ENCODE measurements at regions not wholly inside any gene's neighbourhood (a gene's known extent, or its start where the extent isn't known, plus 50 kb on each side); places are given as distances from the start of the nearest gene placed in this dataset.
"Not testable (repeated sequence)": the region's sequence is repeated elsewhere in the genome, so short reads cannot be mapped to it uniquely, and the experiment has no call there.

GRCh38 chr16:26840691-26841090 is 226.0 kb upstream of the C16orf82 start:
- Histone ChIP-seq H3K36me3 (ENCODE audit: insufficient read depth, low read length) (no peaks in the 10 kb centered on the region), H4K20me1 (ENCODE audit: insufficient read depth, low read depth, low read length) (no peaks in the 10 kb centered on the region), H3K9me2 (replicated peaks; ENCODE audit: insufficient read depth, low read length) (no peaks in the 10 kb centered on the region), H3K27me3 (ENCODE audit: low read length) (no peaks in the 10 kb centered on the region), H3K4me1 (ENCODE audit: low read length) (no peaks in the 10 kb centered on the region), H3K27ac (ENCODE audit: low read length) (no peak overlapping the region), H2AFZ (ENCODE audit: low read length) (no peak overlapping the region), H3K9ac (ENCODE audit: low read length) (no peak overlapping the region), H3K4me3 (ENCODE audit: low read length) (no peak overlapping the region), H3K4me2 (ENCODE audit: low read depth, low read length, poor library complexity, severe bottlenecking) (no peak overlapping the region), H3K9me3 (ENCODE audit: low read length) (no peaks in the 10 kb centered on the region), H3K79me2 (ENCODE audit: low read length) (no peaks in the 10 kb centered on the region)
- DNase-seq, result no peak

GRCh38 chr16:26856271-26856670 is 210.5 kb upstream of the C16orf82 start:
- Histone ChIP-seq H3K9ac (ENCODE audit: low read length) (no peak overlapping the region), H3K9me2 (replicated peaks; ENCODE audit: insufficient read depth, low read length) (no peaks in the 10 kb centered on the region), H3K79me2 (ENCODE audit: low read length) (no peaks in the 10 kb centered on the region), H3K27me3 (ENCODE audit: low read length) (no peaks in the 10 kb centered on the region), H3K36me3 (ENCODE audit: insufficient read depth, low read length) (no peaks in the 10 kb centered on the region), H3K4me3 (ENCODE audit: low read length) (no peak overlapping the region), H3K9me3 (ENCODE audit: low read length) (no peaks in the 10 kb centered on the region; the same call in 1 of the 2 replicates), H3K27ac (ENCODE audit: low read length) (no peak overlapping the region), H3K4me1 (ENCODE audit: low read length) (no peaks in the 10 kb centered on the region), H3K4me2 (ENCODE audit: low read depth, low read length, poor library complexity, severe bottlenecking) (no peak overlapping the region), H4K20me1 (ENCODE audit: insufficient read depth, low read depth, low read length) (no peaks in the 10 kb centered on the region), H2AFZ (ENCODE audit: low read length) (no peak overlapping the region)
- DNase-seq, result no peak

DNA sequence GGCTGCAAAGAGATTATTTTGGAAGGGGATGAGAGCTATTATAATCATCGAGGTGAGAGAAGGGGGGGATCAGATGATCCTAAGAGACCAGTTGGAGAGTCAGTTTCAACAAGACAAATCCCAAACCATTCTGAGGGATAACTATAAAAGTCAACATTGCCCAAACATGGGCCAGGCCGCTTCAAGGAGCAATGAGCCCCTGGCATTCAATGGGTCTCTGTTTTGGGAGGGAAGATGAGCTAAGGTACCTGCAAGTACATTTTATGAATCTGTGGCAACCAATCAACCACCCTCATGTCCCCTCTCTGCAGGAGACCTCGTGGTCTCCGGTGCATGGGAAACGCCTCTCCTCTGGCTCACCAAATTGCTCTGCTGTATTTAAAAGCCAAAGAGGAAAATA is 209.9 kb upstream of the C16orf82 start:
- H3K4me1 ChIP-seq (ENCODE audit: low read length), result no peaks in the 10 kb centered on the region
- H3K27ac ChIP-seq (ENCODE audit: low read length), result no peak overlapping the region

GRCh38 chr16:26857371-26857770 is 209.4 kb upstream of the C16orf82 start:
- no peaks in the 10 kb centered on the region for H3K4me1 ChIP-seq (ENCODE audit: low read length)
- H2AFZ ChIP-seq (ENCODE audit: low read length), result no peak overlapping the region
- DNase-seq, result no peak
- no peaks in the 10 kb centered on the region for H3K79me2 ChIP-seq (ENCODE audit: low read length)
- H3K9me3 ChIP-seq (ENCODE audit: low read length), result no peaks in the 10 kb centered on the region; the same call in 1 of the 2 replicates
- no peak overlapping the region for H3K4me3 ChIP-seq (ENCODE audit: low read length)
- no peaks in the 10 kb centered on the region for H4K20me1 ChIP-seq (ENCODE audit: insufficient read depth, low read depth, low read length)
- no peak overlapping the region for H3K9ac ChIP-seq (ENCODE audit: low read length)
- no peaks in the 10 kb centered on the region for H3K27me3 ChIP-seq (ENCODE audit: low read length)
- no peaks in the 10 kb centered on the region for H3K36me3 ChIP-seq (ENCODE audit: insufficient read depth, low read length)
- H3K4me2 ChIP-seq (ENCODE audit: low read depth, low read length, poor library complexity, severe bottlenecking), result no peak overlapping the region
- H3K9me2 ChIP-seq (replicated peaks; ENCODE audit: insufficient read depth, low read length), result no peaks in the 10 kb centered on the region
- no peak overlapping the region for H3K27ac ChIP-seq (ENCODE audit: low read length)

More for the DNA sequence above, 209.9 kb upstream of the C16orf82 start:
- H3K9me3 ChIP-seq (ENCODE audit: low read length), result no peaks in the 10 kb centered on the region; the same call in 1 of the 2 replicates
- H4K20me1 ChIP-seq (ENCODE audit: insufficient read depth, low read depth, low read length), result no peaks in the 10 kb centered on the region
- H3K4me2 ChIP-seq (ENCODE audit: low read depth, low read length, poor library complexity, severe bottlenecking), result no peak overlapping the region
- H3K4me3 ChIP-seq (ENCODE audit: low read length), result no peak overlapping the region
- no peaks in the 10 kb centered on the region for H3K9me2 ChIP-seq (replicated peaks; ENCODE audit: insufficient read depth, low read length)
- no peaks in the 10 kb centered on the region for H3K36me3 ChIP-seq (ENCODE audit: insufficient read depth, low read length)
- no peak for DNase-seq
- H2AFZ ChIP-seq (ENCODE audit: low read length), result no peak overlapping the region
- H3K9ac ChIP-seq (ENCODE audit: low read length), result no peak overlapping the region
- H3K27me3 ChIP-seq (ENCODE audit: low read length), result no peaks in the 10 kb centered on the region
- H3K79me2 ChIP-seq (ENCODE audit: low read length), result no peaks in the 10 kb centered on the region

DNA sequence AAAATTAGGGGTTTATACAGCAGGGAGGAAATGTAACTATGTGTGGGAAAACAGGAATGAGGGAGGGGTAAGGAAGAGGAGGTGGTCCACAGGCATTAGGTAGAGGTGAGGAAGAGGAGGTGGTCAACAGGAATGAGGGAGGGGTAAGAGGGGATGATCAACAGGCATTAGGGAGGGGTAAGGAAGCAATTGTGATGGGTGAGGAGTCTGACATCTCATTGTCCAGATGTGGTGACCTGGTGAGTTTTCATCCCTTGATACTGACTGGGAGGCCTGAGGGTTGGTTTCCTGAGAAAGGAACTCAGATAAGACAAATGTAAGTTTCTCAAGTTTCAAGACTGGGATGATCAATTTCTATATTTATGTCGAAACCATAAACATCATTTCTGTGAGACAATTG is 206.2 kb upstream of the C16orf82 start:
- no peak overlapping the region for H3K27ac ChIP-seq (ENCODE audit: low read length)
- H3K4me1 ChIP-seq (ENCODE audit: low read length), result no peaks in the 10 kb centered on the region
- no peak overlapping the region for H3K4me2 ChIP-seq (ENCODE audit: low read depth, low read length, poor library complexity, severe bottlenecking)
- no peak overlapping the region for H2AFZ ChIP-seq (ENCODE audit: low read length)
- H4K20me1 ChIP-seq (ENCODE audit: insufficient read depth, low read depth, low read length), result no peaks in the 10 kb centered on the region
- no peaks in the 10 kb centered on the region; the same call in 1 of the 2 replicates for H3K9me3 ChIP-seq (ENCODE audit: low read length)
- no peaks in the 10 kb centered on the region for H3K9me2 ChIP-seq (replicated peaks; ENCODE audit: insufficient read depth, low read length)
- H3K36me3 ChIP-seq (ENCODE audit: insufficient read depth, low read length), result no peaks in the 10 kb centered on the region
- H3K4me3 ChIP-seq (ENCODE audit: low read length), result no peak overlapping the region
- H3K9ac ChIP-seq (ENCODE audit: low read length), result no peak overlapping the region
- H3K27me3 ChIP-seq (ENCODE audit: low read length), result no peaks in the 10 kb centered on the region
- no peak for DNase-seq
- H3K79me2 ChIP-seq (ENCODE audit: low read length), result no peaks in the 10 kb centered on the region

DNA sequence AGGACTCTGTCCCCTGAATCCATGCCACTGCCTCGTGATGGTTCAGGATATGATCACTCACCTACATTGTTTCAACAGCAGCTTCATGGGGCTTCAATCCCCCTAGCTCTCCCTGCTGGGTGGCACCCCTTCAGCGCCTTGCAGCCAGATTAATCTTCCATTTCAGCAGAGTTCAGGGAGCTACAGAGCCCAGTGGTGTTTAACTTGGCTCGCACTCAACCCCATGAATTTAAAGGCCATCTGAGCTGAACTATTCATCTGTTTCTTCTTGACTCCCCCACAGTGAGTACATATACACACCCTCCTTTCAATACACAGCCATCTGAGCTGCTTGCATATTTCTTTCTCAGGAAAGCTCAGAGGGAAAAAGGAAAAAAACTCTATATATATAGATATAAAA is 202.8 kb upstream of the C16orf82 start:
- Histone ChIP-seq H3K9me2 (replicated peaks; ENCODE audit: insufficient read depth, low read length) (no peaks in the 10 kb centered on the region), H3K4me2 (ENCODE audit: low read depth, low read length, poor library complexity, severe bottlenecking) (no peak overlapping the region), H4K20me1 (ENCODE audit: insufficient read depth, low read depth, low read length) (no peaks in the 10 kb centered on the region), H3K79me2 (ENCODE audit: low read length) (no peaks in the 10 kb centered on the region), H3K4me3 (ENCODE audit: low read length) (no peak overlapping the region), H3K27me3 (ENCODE audit: low read length) (no peaks in the 10 kb centered on the region), H3K36me3 (ENCODE audit: insufficient read depth, low read length) (no peaks in the 10 kb centered on the region), H3K4me1 (ENCODE audit: low read length) (no peaks in the 10 kb centered on the region), H3K9me3 (ENCODE audit: low read length) (no peaks in the 10 kb centered on the region; the same call in 1 of the 2 replicates), H3K9ac (ENCODE audit: low read length) (no peak overlapping the region), H3K27ac (ENCODE audit: low read length) (no peak overlapping the region), H2AFZ (ENCODE audit: low read length) (no peak overlapping the region)
- DNase-seq, result no peak

DNA sequence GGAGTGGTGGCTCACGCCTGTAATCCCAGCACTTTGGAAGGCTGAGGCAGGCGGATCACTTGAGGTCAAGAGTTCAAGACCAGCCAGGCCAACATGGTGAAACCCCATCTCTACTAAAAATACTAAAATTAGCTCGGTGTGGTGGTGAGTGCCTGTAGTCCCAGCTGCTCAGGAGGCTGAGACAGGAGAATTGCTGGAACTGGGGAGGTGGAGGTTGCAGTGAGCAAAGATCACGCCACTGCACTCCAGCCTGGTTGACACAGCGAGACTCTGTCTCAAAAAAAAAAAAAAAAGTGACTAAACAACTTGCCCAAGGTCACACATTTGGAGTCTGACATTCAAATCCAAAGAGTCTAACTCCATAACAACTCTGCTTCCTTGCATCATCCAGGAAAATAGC is 192.4 kb upstream of the C16orf82 start:
- H4K20me1 ChIP-seq (ENCODE audit: insufficient read depth, low read depth, low read length); H3K4me3 ChIP-seq (ENCODE audit: low read length); H3K27ac ChIP-seq (ENCODE audit: low read length); H3K4me1 ChIP-seq (ENCODE audit: low read length); H3K27me3 ChIP-seq (ENCODE audit: low read length); H3K79me2 ChIP-seq (ENCODE audit: low read length); H2AFZ ChIP-seq (ENCODE audit: low read length); H3K4me2 ChIP-seq (ENCODE audit: low read depth, low read length, poor library complexity, severe bottlenecking); H3K36me3 ChIP-seq (ENCODE audit: insufficient read depth, low read length); H3K9me3 ChIP-seq (ENCODE audit: low read length); H3K9ac ChIP-seq (ENCODE audit: low read length); H3K9me2 ChIP-seq (replicated peaks; ENCODE audit: insufficient read depth, low read length); DNase-seq: not testable (repeated sequence)

GRCh38 chr16:26877421-26877820 is 189.3 kb upstream of the C16orf82 start:
- Histone ChIP-seq H3K4me1 (ENCODE audit: low read length) (no peaks in the 10 kb centered on the region), H3K9me3 (ENCODE audit: low read length) (no peaks in the 10 kb centered on the region), H3K27me3 (ENCODE audit: low read length) (no peaks in the 10 kb centered on the region), H3K36me3 (ENCODE audit: insufficient read depth, low read length) (no peaks in the 10 kb centered on the region), H3K4me2 (ENCODE audit: low read depth, low read length, poor library complexity, severe bottlenecking) (no peak overlapping the region), H3K9ac (ENCODE audit: low read length) (no peak overlapping the region), H4K20me1 (ENCODE audit: insufficient read depth, low read depth, low read length) (no peaks in the 10 kb centered on the region), H3K4me3 (ENCODE audit: low read length) (no peak overlapping the region), H3K27ac (ENCODE audit: low read length) (no peak overlapping the region), H3K9me2 (replicated peaks; ENCODE audit: insufficient read depth, low read length) (no peaks in the 10 kb centered on the region), H2AFZ (ENCODE audit: low read length) (no peak overlapping the region), H3K79me2 (ENCODE audit: low read length) (no peaks in the 10 kb centered on the region)
- no peak for DNase-seq

DNA sequence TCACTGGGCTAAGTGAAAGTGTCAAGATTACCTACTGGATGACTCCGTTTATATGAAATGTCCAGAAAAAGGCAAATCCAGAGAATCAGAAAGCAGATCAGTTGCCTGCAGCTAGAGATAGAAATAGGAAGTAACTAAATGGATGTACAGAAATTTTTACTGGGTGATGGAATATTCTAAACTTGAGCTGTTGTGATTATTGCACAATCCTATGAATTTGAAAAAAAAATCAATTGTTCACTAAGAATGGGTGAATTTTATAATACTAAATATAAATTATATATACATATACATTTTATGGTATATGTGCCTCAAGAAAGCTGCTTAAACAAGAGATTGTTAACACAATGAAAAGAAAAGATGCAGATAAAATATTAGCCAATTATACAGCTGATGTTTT is 181.1 kb upstream of the C16orf82 start:
- Histone ChIP-seq H3K4me2 (ENCODE audit: low read depth, low read length, poor library complexity, severe bottlenecking) (no peak overlapping the region), H3K4me3 (ENCODE audit: low read length) (no peak overlapping the region), H3K4me1 (ENCODE audit: low read length) (no peaks in the 10 kb centered on the region), H4K20me1 (ENCODE audit: insufficient read depth, low read depth, low read length) (no peaks in the 10 kb centered on the region), H3K79me2 (ENCODE audit: low read length) (no peaks in the 10 kb centered on the region), H3K9ac (ENCODE audit: low read length) (no peak overlapping the region), H3K36me3 (ENCODE audit: insufficient read depth, low read length) (no peaks in the 10 kb centered on the region), H3K9me2 (replicated peaks; ENCODE audit: insufficient read depth, low read length) (no peaks in the 10 kb centered on the region), H3K9me3 (ENCODE audit: low read length) (peaks cover 3% of the 10 kb centered on the region; the same call in 1 of the 2 replicates), H3K27ac (ENCODE audit: low read length) (no peak overlapping the region), H3K27me3 (ENCODE audit: low read length) (no peaks in the 10 kb centered on the region), H2AFZ (ENCODE audit: low read length) (no peak overlapping the region)
- no peak for DNase-seq

All from Karpas-422 (cell line).